ENCODE measurements at regions not wholly inside any gene's neighbourhood (a gene's known extent, or its start where the extent isn't known, plus 50 kb on each side); places are given as distances from the start of the nearest gene placed in this dataset.

GRCh38 chr10:129096065-129096984 lies 370.7 kb upstream of the MGMT start:
- DNase-seq: no peak

DNA sequence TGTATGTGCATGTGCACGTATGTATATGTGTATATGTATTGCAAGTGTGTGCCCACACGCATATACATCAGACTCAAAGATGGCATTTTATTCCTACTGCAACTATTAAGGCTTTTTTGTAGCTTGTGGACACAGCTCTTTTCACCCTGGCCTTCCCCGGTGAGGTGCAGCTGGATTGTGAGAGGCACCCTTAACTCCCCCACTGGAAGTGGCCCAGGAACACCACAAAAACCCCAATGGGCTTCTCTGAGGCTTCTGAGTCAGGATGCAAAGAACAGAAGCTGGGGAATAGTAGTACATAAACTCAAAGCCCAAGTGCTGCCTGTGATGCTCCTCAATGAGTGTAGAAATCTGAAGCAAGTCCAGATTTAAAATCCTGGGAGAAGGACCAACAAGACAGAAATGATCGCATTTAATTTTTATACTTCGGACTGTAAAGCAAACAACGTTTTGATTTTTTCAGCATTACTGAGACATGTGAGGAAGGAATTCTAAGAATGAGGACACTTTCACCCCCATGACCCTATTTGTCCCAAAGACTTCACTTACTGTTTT lies 369.2 kb upstream of the MGMT start:
- no peak for DNase-seq

DNA sequence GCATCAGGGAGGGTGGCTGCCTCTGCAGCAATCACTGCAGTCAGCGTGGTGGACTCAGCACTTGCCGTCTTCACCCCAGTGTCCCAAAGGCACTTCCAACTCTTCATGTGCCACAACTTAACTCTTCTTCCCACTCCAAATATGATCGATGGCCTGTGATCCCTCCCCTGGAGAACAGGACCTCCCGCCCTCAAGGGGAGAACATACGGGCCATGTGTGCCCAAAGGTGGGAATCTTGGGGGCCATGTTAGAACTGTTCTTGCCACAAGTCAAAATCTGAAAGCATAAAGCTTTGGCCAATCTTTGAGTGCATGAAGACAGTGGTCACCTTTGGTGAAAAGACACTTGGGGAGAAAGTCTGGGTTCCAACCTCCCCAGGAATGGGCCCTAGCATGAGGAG lies 368.5 kb upstream of the MGMT start:
- no peak for DNase-seq

DNA sequence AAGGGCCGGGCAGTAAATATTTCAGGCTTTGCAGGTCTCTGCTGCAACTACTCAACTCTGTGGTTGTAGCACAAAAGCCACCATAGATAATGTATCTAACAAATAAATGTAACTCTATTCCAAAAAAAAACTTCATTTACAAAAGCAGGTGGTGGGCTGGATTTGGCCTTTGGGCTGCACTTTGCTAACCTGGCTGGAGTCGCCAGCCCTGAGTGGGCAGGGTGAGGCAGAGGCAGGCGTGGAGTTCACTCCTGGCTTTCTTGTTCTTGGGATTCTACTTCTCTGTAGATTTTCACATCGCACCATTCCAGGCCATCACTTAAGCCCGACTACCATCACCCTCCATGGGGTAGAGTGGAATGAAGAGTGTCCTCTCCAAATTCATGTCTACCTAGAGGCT lies 367.6 kb upstream of the MGMT start:
- no peak for DNase-seq

DNA sequence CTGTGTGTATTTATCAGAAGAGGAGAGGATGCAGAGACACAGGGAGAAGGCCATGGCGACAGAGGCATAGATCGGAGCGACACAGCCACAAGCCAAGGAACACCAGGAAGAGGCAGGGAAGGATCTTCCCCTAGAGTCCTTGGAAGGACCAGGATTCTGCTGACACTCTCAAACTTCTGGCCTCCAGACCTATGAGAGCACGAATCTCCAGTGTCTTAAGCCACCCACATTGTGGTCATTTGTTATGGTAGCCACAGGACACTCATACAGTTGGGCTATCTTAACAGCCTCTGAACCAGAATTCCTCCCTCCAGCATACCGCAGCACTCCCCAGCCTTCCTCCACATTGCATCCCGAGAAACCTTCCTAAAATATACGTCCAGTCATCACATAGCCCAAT lies 367.0 kb upstream of the MGMT start:
- DNase-seq: no peak

DNA sequence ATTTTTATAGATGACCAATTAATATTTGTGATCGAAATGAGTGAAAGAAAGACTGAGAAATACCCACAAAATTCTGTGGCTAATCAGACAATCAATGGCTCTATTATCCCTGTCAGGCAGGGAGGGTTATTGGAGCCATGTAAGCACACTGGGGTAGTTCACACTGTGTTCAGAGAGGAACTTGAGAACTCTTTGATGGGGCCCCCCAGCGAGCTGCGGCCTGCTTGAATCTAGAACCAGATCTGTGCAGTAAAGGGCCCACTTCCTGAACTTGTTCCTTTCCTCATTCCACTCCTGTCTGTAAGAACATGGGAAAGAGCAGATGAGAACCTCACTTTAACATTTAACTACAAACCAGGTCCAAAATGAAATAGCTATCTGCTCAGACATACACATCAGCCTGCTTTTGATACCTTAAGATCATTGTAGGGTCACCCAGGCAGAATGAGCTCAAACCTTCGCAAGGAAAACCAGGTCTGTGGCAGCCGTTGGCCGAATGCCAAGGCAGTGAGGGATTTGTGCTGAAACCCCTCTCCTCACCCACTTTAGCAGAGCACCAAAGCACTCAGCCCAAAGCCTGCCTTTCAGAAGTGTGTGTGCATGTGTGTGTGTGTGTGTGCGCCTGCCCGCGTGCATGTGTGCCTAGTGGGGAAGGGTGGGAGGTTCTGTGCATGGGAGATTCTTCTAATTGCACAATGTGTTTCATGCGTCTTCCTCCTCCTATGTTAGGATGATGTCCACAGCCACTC lies 365.6 kb upstream of the MGMT start:
- DNase-seq: peak; percentile 10 to 60

DNA sequence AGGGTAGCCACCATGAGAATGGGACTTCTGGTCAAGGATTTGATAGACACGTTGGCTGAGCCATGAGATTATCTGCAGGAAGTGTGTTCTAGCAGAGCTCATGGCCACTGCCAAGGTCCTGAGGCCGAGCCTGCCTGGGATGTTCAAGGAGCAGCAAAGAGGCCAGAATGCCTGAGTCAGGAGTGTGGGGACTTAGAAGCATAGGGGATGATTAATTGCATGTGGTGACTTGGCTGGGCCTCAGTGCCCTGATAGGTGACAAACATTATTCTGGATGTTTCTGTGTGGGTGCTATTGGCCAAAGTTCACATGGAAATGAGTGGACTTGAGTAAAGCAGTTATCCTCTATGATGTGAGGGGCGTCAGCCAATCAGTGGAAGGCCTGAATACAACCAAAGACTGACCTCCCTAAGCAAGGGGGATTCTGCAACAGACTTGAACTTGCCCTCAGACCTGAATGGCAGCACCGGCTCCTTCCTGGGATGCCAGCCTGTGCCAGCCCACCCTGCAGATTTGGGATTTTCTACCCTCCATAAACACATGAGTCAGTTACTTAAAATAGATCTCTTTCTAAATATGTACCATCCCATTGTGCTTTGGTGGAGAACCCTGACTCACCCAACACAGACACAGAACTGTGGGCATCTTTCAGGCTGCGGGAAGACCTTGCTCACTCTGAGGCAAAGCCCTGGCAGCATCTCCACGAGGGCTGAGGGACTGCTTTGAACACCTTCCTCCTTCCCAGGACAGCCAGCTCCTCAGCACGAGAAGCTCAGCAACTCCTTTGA lies 363.9 kb upstream of the MGMT start:
- DNase-seq: no peak

- no peak for DNase-seq
Observed at GRCh38 chr10:129104266-129105045, 362.6 kb upstream of the MGMT start.

DNA sequence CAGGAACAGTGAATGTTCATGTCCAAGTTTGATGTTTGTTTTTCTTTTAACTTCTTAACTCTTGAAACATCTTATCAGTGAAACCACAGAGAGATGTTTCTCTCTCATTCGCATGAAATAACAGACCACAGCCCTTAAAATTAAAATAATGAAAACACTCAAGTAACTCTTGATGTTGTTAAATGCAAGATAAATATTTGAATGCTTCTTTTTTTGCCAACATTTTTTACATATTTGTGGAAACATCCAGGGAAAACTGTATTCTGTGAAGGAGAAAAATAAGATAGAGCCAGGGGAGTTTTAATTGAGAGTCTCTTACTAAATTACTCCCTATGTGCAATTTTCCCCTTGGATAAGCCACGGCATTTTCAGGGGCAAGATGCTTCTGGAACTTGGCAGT lies 361.8 kb upstream of the MGMT start:
- DNase-seq: no peak

- DNase-seq: no peak
Observed at GRCh38 chr10:129106314-129106713, 360.7 kb upstream of the MGMT start.

- no peak for DNase-seq
Observed at GRCh38 chr10:129107525-129107924, 359.5 kb upstream of the MGMT start.

- DNase-seq: no peak
Observed at GRCh38 chr10:129108378-129108777, 358.7 kb upstream of the MGMT start.

DNA sequence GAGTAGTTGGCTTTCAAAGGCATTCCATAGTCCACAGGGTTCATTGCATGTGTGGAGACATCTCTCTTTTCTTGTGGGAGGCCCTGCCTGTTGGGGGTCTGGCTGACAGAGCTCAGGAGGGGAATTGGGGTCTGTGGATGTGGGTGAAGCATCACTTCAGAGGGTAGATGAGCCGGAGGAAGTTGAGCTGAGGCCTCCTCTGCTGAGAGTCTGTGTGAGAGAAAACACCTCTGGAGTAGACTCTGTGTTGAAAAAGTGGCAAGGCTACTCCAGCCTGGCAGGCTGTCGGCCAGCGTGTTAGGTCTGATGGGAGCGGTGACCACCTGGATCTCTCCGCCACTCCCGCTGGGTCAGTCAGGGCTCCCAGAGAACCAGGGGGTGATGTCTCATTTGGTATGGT lies 358.0 kb upstream of the MGMT start:
- DNase-seq: no peak

GRCh38 chr10:129110780-129111179 lies 356.3 kb upstream of the MGMT start:
- no peak for DNase-seq

GRCh38 chr10:129111922-129112321 lies 355.1 kb upstream of the MGMT start:
- DNase-seq: no peak

DNA sequence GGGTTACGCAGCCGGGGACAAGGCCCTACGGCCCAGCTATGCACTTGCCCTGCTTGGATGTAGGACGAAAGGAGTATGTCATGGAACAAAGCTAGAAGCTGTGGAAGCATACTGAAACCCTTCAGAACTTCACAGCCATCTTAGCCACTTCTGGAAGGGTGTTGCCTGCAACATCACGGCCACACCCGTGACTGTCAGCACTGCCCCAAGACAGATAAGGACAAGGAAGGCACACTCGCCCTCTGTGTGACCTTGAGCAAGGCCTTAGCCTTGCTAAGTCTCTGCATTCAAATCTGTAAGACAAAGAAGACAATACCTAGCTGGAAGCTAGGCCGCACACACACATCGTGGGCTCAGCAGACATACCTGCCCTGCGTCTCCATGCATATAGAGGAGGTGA lies 352.5 kb upstream of the MGMT start:
- DNase-seq: no peak

DNA sequence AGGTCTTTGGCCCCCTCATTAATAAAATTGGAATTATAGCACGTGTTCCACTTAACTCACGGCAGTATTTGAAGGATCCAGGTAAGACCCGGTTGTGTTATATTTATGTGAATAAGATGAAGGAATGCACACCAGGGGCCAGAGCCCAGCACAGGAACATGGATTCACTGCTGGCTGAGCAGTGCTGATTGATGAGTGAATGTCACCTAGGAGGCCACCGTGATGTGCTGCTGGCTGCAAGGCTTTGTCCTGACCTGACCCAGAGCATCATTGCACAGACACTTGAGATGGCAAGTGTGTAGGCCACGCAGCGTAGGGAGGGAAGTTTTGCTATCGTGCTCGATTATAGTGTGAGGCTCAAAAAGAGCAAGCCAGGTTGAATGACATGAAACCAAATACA lies 350.7 kb upstream of the MGMT start:
- no peak for DNase-seq

DNA sequence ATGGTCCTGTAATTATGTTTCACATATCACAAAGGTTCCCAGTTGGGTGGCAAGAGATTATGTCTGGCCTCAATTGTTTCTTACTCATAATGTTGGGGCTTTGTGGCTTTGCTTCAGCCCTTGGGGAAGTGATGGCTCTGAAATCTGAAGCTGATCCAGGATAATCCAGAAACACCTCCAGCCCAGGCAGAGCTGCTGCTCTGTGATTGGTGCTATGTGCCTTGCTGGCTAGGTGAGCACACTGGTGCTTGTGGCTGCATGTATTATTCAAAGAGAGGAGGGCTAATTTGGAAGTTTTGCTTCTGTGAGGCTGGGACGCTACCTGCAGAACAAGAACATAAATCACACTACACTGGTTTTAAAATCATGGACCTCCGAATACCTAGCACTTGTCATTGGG lies 346.6 kb upstream of the MGMT start:
- no peak for DNase-seq

- no peak for DNase-seq
Observed at GRCh38 chr10:129122846-129123245, 344.2 kb upstream of the MGMT start.

DNA sequence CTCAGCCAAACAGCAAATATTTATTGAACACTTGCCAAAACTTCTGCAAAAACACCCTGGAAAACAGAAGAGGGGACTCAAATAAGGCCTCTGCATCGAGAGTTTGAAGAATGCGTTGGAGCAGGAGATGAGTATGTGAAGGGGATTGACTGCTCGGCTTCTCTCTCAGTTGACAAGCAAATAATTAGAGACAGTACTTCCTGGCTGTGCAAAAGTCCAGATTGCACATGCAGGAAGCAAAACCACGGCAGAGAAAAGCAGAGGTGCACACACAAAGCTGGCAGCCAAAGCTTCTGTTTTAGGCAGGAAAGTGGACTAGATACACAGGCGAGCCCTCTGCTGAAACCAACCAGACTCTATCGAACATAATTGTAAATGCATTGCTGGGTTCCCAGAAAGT lies 343.6 kb upstream of the MGMT start:
- no peak for DNase-seq

- no peak for DNase-seq
Observed at GRCh38 chr10:129126982-129127381, 340.1 kb upstream of the MGMT start.

DNA sequence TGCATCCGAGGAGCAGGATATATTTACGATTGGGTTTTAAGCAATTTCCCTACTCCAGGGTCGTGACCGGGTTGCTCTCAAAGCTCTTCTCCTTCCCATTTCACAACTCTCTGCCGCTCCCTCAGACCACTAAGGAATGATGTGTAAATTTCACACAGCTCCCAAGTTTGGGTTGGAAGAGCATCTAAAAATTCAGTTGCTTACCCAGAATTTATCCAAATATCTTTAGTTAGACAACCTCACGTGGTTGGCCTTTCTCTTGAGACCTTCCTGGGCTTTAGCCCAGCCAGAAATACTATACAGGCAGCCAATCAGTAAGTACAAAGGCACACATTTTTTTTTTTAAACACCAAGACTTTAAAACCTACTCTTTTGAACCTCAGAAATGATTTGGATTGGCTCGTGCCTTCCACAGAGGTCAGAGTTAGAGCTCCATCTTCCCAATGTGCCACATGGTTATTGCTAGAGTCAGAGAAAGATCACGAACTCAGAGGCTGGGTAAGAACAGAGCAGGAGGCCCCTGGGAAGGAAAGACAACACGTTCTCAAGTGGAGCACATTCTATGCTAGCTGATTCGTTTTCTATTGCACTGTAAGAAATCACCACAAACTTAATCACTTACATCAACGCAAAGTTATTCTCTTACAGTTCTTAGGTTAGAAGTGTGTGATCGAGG lies 335.4 kb upstream of the MGMT start:
- no peak for DNase-seq

Measured in NCI-H524 (cell line).